Esophagus muscularis mucosa (tissue), 4 donors: ENCODE measurements at regions not wholly inside any gene's neighbourhood (a gene's known extent, or its start where the extent isn't known, plus 50 kb on each side); places are given as distances from the start of the nearest gene placed in this dataset.

Source experiments
- DNase-seq: peaks from one replicate; pipeline ENCODE4 v3.0.0-alpha.2; 2017; ENCODE audit errors: extremely low spot score
- H3K27ac ChIP-seq, 4 donors: fragments of 200-600 bp; sonication (generic); replicated peaks in 1 of 4; 1 replicate in 3 of 4; 2 replicates in 1 of 4; pipeline ENCODE4 v1.5.1; 2016 to 2019; ENCODE audit warnings: mild to moderate bottlenecking in 1 of 4
- H3K27me3 ChIP-seq, 4 donors: fragments of 200-600 bp; sonication (generic); one replicate each; pipeline versions ENCODE4 v1.5.1 to v1.6.0; 2016 to 2019
- H3K36me3 ChIP-seq, 4 donors: fragments of 200-600 bp; sonication (generic); one replicate each; pipeline ENCODE4 v1.5.1; 2016 to 2019
- H3K4me1 ChIP-seq, 4 donors: fragments of 200-600 bp; sonication (generic); one replicate each; pipeline ENCODE4 v1.5.1; 2016 to 2019
- H3K4me3 ChIP-seq, 4 donors: fragments of 200-600 bp; sonication (generic); 1 replicate in 2 of 4; 2 replicates in 2 of 4; pipeline ENCODE4 v1.5.1; 2016 to 2019; ENCODE audit warnings: mild to moderate bottlenecking in 4 of 4, moderate library complexity in 1 of 4
- H3K9me3 ChIP-seq, 4 donors: fragments of 200-600 bp; sonication (generic); 1 replicate in 3 of 4; 2 replicates in 1 of 4; pipeline ENCODE4 v1.5.1; 2016 to 2019
- CTCF ChIP-seq, 3 experiments: fragments of 200-600 bp in 2 of 3; fragments of 450-650 bp in 1 of 3; sonication (generic) in 2 of 3; IDR thresholded peaks; one replicate each; pipeline ENCODE4 v1.5.1; 2017 to 2019; ENCODE audit warnings: antibody characterized with exemption in 3 of 3, mild to moderate bottlenecking in 2 of 3, moderate library complexity in 1 of 3
- EP300 ChIP-seq: sonication (generic); formaldehyde crosslinking; IDR thresholded peaks from one replicate; pipeline ENCODE4 v1.6.1; 2017; ENCODE audit warnings: antibody characterized with exemption
- POLR2A ChIP-seq: fragments of 450-650 bp; IDR thresholded peaks from one replicate; pipeline ENCODE4 v1.6.1; 2017; ENCODE audit warnings: antibody characterized with exemption, moderate library complexity, mild to moderate bottlenecking, low read depth
- POLR2AphosphoS5 ChIP-seq, 2 donors: sonication (generic); formaldehyde crosslinking; IDR thresholded peaks; one replicate each; pipeline ENCODE4 v1.6.1; 2017; ENCODE audit warnings: antibody characterized with exemption in 2 of 2
- WGBS: methylation state at CpG from one replicate; pipeline ENCODE4 v1.1.5; 2018; 5-methylcytosine and 5-hydroxymethylcytosine counted together
- intact Hi-C: fragments of 100-400 bp; cut with DNase I; formaldehyde crosslinking; loops from one replicate; pipeline ENCODE4 v1.15.1; 2023

GRCh38 chr12:77256956-77257355 lies 191.6 kb upstream of the E2F7 start:
- DNase-seq, result no peak
- Histone ChIP-seq H3K36me3 (no peaks in the 10 kb centered on the region), H3K27ac (no peak overlapping the region), H3K9me3 (no peaks in the 10 kb centered on the region), H3K4me3 (no peak overlapping the region), H3K27me3 (no peaks in the 10 kb centered on the region), H3K4me1 (no peaks in the 10 kb centered on the region)
- WGBS, result 37% methylated on average over 1 of the region's 1 CpG
- intact Hi-C loops, result no loop called here
- TF ChIP-seq POLR2AphosphoS5 (IDR thresholded peaks at IDR 0.05), result no peak
- no peak for TF ChIP-seq CTCF (IDR thresholded peaks at IDR 0.05)
- no peak for TF ChIP-seq EP300
- no peak for TF ChIP-seq POLR2A

GRCh38 chr12:77253321-77253720 lies 188.0 kb upstream of the E2F7 start:
- Histone ChIP-seq H3K4me3 (no peak overlapping the region), H3K27ac (no peak overlapping the region), H3K27me3 (no peaks in the 10 kb centered on the region), H3K4me1 (no peaks in the 10 kb centered on the region), H3K9me3 (no peaks in the 10 kb centered on the region), H3K36me3 (no peaks in the 10 kb centered on the region)
- WGBS, result 63% methylated on average over 2 of the region's 2 CpGs
- DNase-seq, result no peak
- TF ChIP-seq EP300 (no peak), POLR2A (no peak), POLR2AphosphoS5 (IDR thresholded peaks at IDR 0.05) (no peak), CTCF (IDR thresholded peaks at IDR 0.05) (no peak)
- intact Hi-C loops, result no loop called here

GRCh38 chr12:77251799-77252198 lies 186.4 kb upstream of the E2F7 start:
- H3K27me3 ChIP-seq, result no peaks in the 10 kb centered on the region
- H3K36me3 ChIP-seq, result no peaks in the 10 kb centered on the region
- H3K9me3 ChIP-seq, result no peaks in the 10 kb centered on the region
- no peak for DNase-seq
- no peaks in the 10 kb centered on the region for H3K4me1 ChIP-seq
- no peak overlapping the region for H3K4me3 ChIP-seq
- 87% methylated on average over 2 of the region's 2 CpGs for whole genome bisulfite sequencing
- no peak for TF ChIP-seq EP300
- TF ChIP-seq POLR2A, result no peak
- no peak for TF ChIP-seq CTCF (IDR thresholded peaks at IDR 0.05)
- no peak for TF ChIP-seq POLR2AphosphoS5 (IDR thresholded peaks at IDR 0.05)
- H3K27ac ChIP-seq, result no peak overlapping the region
- intact Hi-C loops, result no loop called here

GRCh38 chr12:77249892-77250291 lies 184.5 kb upstream of the E2F7 start:
- DNase-seq, result no peak
- Histone ChIP-seq H3K9me3 (no peaks in the 10 kb centered on the region), H3K27ac (no peak overlapping the region), H3K4me1 (no peaks in the 10 kb centered on the region), H3K4me3 (no peak overlapping the region), H3K36me3 (no peaks in the 10 kb centered on the region), H3K27me3 (no peaks in the 10 kb centered on the region)
- WGBS, result 90% methylated on average over 5 of the region's 5 CpGs
- intact Hi-C loops, result no loop called here
- TF ChIP-seq POLR2A, result no peak
- TF ChIP-seq CTCF (IDR thresholded peaks at IDR 0.05), result no peak
- no peak for TF ChIP-seq EP300
- no peak for TF ChIP-seq POLR2AphosphoS5 (IDR thresholded peaks at IDR 0.05)

GRCh38 chr12:77248036-77248435 lies 182.7 kb upstream of the E2F7 start:
- no peaks in the 10 kb centered on the region for H3K4me1 ChIP-seq
- intact Hi-C loops, result no loop called here
- no peaks in the 10 kb centered on the region for H3K9me3 ChIP-seq
- H3K27me3 ChIP-seq, result no peaks in the 10 kb centered on the region
- no peak for DNase-seq
- TF ChIP-seq POLR2AphosphoS5 (IDR thresholded peaks at IDR 0.05) (no peak), CTCF (IDR thresholded peaks at IDR 0.05) (no peak), EP300 (no peak), POLR2A (no peak)
- H3K36me3 ChIP-seq, result no peaks in the 10 kb centered on the region
- H3K4me3 ChIP-seq, result no peak overlapping the region
- no peak overlapping the region for H3K27ac ChIP-seq
- WGBS, result 93% methylated on average over 2 of the region's 2 CpGs
